T-cell (primary cell): ENCODE measurements at regions not wholly inside any gene's neighbourhood (a gene's known extent, or its start where the extent isn't known, plus 50 kb on each side); places are given as distances from the start of the nearest gene placed in this dataset.

ENCODE experiments used
- ATAC-seq, 4 experiments: fragments of 200-7000 bp in 3 of 4; fragments of 150-1000 bp in 1 of 4; cut with Tn5 transposase; replicated peaks in 1 of 4; 1 replicate in 3 of 4; 2 replicates in 1 of 4; pipeline ENCODE4 v1.10.0; 2021; ENCODE audit warnings: moderate library complexity in 3 of 4, mild to moderate bottlenecking in 2 of 4, moderate number of reproducible peaks in 1 of 4
- CTCF ChIA-PET, 2 donors: fragments of 300-600 bp; sonication (Branson Sonifier 250); formaldehyde crosslinking; loops; one replicate each; lab custom pipeline; 2022; ENCODE audit warnings: antibody characterized with exemption in 2 of 2; lab: Charles Lee
- POLR2A ChIA-PET, 2 donors: fragments of 300-600 bp; sonication (Branson Sonifier 250); formaldehyde crosslinking; loops; one replicate each; lab custom pipeline; 2022; ENCODE audit warnings: antibody characterized with exemption in 2 of 2; lab: Charles Lee
- DNase-seq, 35 experiments: peaks; one replicate each; pipeline versions ENCODE4 v3.0.0 to v3.0.0-alpha.2; 2013 to 2023
- H3K27ac ChIP-seq: one replicate; pipeline ENCODE4 v1.5.1; 2013; ENCODE audit warnings: low read length
- H3K27me3 ChIP-seq, 2 experiments: replicated peaks in 1 of 2; 1 replicate in 1 of 2; 2 replicates in 1 of 2; pipeline versions ENCODE4 v1.6.1 to v1.7.0; 2013; ENCODE audit warnings: low read length in 1 of 2, mixed read lengths in 1 of 2; ENCODE audit not compliant: control insufficient read depth in 2 of 2, insufficient read depth in 2 of 2; ENCODE audit errors: extremely low read depth in 1 of 2
- H3K36me3 ChIP-seq, 2 donors: 1 replicate in 1 of 2; 2 replicates in 1 of 2; pipeline versions ENCODE4 v1.6.1 to v1.7.0; 2013; ENCODE audit warnings: low read length in 1 of 2; ENCODE audit not compliant: control insufficient read depth in 2 of 2, insufficient read depth in 1 of 2; ENCODE audit errors: extremely low read depth in 1 of 2
- H3K4me1 ChIP-seq, 2 experiments: 1 replicate in 1 of 2; 2 replicates in 1 of 2; pipeline versions ENCODE4 v1.6.1 to v1.7.0; 2013; ENCODE audit warnings: low read length in 2 of 2, mixed read lengths in 1 of 2; ENCODE audit not compliant: insufficient read depth in 2 of 2, control insufficient read depth in 1 of 2; ENCODE audit errors: extremely low read depth in 1 of 2
- H3K4me3 ChIP-seq, 2 donors: 1 replicate in 1 of 2; 2 replicates in 1 of 2; pipeline versions ENCODE4 v1.5.1 to v1.7.0; 2013; ENCODE audit warnings: mild to moderate bottlenecking in 2 of 2, low read length in 1 of 2, moderate library complexity in 1 of 2; ENCODE audit not compliant: control insufficient read depth in 1 of 2; ENCODE audit errors: extremely low read depth in 1 of 2
- H3K9me3 ChIP-seq: 2 replicates; pipeline ENCODE4 v1.7.0; 2013
- H3K27ac Mint-ChIP-seq, 2 donors: one replicate each; pipeline ENCODE4 v1.8.0; 2020 to 2021; ENCODE audit warnings: mild to moderate bottlenecking in 2 of 2, mixed read lengths in 2 of 2
- H3K27me3 Mint-ChIP-seq, 2 donors: one replicate each; pipeline ENCODE4 v1.8.0; 2021 to 2022; ENCODE audit warnings: mixed read lengths in 2 of 2
- H3K36me3 Mint-ChIP-seq: one replicate; pipeline ENCODE4 v1.8.0; 2021; ENCODE audit warnings: mixed read lengths
- H3K4me1 Mint-ChIP-seq, 3 donors: one replicate each; pipeline ENCODE4 v1.8.0; 2020 to 2022; ENCODE audit warnings: mixed read lengths in 3 of 3, mild to moderate bottlenecking in 1 of 3
- H3K4me3 Mint-ChIP-seq, 3 donors: one replicate each; pipeline ENCODE4 v1.8.0; 2020 to 2022; ENCODE audit warnings: mild to moderate bottlenecking in 3 of 3, mixed read lengths in 3 of 3, moderate library complexity in 3 of 3
- H3K9me3 Mint-ChIP-seq, 3 donors: one replicate each; pipeline ENCODE4 v1.8.0; 2020 to 2022; ENCODE audit warnings: mixed read lengths in 3 of 3
- WGBS: methylation state at CpG from one replicate; pipeline ENCODE4 v1.1.5; 2013; ENCODE audit warnings: missing lambda C conversion rate; ENCODE audit not compliant: insufficient coverage; 5-methylcytosine and 5-hydroxymethylcytosine counted together

GRCh38 chr6:56749632-56750151, 107.0 kb upstream of the DST start:
- no peak for ATAC-seq
- POLR2A ChIA-PET, result no interaction called here

GRCh38 chr6:56746767-56747504, 104.2 kb upstream of the DST start:
- no peaks in the 10 kb centered on the region for H3K9me3 Mint-ChIP-seq
- H3K27me3 Mint-ChIP-seq, result no peaks in the 10 kb centered on the region
- Histone ChIP-seq H3K9me3 (no peaks in the 10 kb centered on the region), H3K36me3 (no peaks in the 10 kb centered on the region), H3K4me3 (no peak overlapping the region), H3K4me1 (no peaks in the 10 kb centered on the region), H3K27ac (no peak overlapping the region), H3K27me3 (peaks cover 0 to 2% of the 10 kb centered on the region in 2 experiments)
- ATAC-seq (no peak), DNase-seq (no peak)
- 80% methylated on average over 3 of the region's 4 CpGs for WGBS
- ChIA-PET POLR2A (no interaction called here), CTCF (no interaction called here)
- H3K4me3 Mint-ChIP-seq, result no peak overlapping the region
- peaks cover 0 to 2% (median 0%) of the 10 kb centered on the region in 3 donors for H3K4me1 Mint-ChIP-seq
- H3K36me3 Mint-ChIP-seq, result no peaks in the 10 kb centered on the region
- no peak overlapping the region for H3K27ac Mint-ChIP-seq

More at GRCh38 chr6:56749632-56750151, 107.0 kb upstream of the DST start:
- CTCF ChIA-PET, result no interaction called here
- Mint-ChIP-seq H3K4me3 (no peak overlapping the region), H3K36me3 (no peaks in the 10 kb centered on the region), H3K27me3 (no peaks in the 10 kb centered on the region), H3K9me3 (no peaks in the 10 kb centered on the region), H3K27ac (no peak overlapping the region), H3K4me1 (no peaks in the 10 kb centered on the region)
- Histone ChIP-seq H3K36me3 (no peaks in the 10 kb centered on the region), H3K4me1 (no peaks in the 10 kb centered on the region), H3K27me3 (peaks cover 0 to 2% of the 10 kb centered on the region in 2 experiments), H3K9me3 (no peaks in the 10 kb centered on the region), H3K27ac (no peak overlapping the region), H3K4me3 (no peak overlapping the region)
- no peak for DNase-seq
- WGBS, result no CpG with 5 or more reads among the region's 3 CpGs

- WGBS, result no CpG with 5 or more reads among the region's 2 CpGs
- H3K4me1 ChIP-seq, result no peaks in the 10 kb centered on the region
- ChIA-PET POLR2A (interaction anchor here (0.6 to 0.9 kb wide), 2 partner anchors 39 to 316 kb away, joined by 3 to 4 read pairs; no protein-coding TSS in a partner anchor), CTCF (no interaction called here)
- no peaks in the 10 kb centered on the region for H3K9me3 ChIP-seq
- no peak overlapping the region for H3K4me3 ChIP-seq
- peaks cover 0 to 2% of the 10 kb centered on the region in 2 experiments for H3K27me3 ChIP-seq
- DNase-seq (no peak), ATAC-seq (no peak)
- Mint-ChIP-seq H3K27ac (no peak overlapping the region), H3K9me3 (no peaks in the 10 kb centered on the region), H3K4me3 (no peak overlapping the region), H3K4me1 (peaks cover 0 to 2% (median 0%) of the 10 kb centered on the region in 3 donors), H3K36me3 (no peaks in the 10 kb centered on the region), H3K27me3 (no peaks in the 10 kb centered on the region)
- no peaks in the 10 kb centered on the region for H3K36me3 ChIP-seq
- H3K27ac ChIP-seq, result no peak overlapping the region
Observed at GRCh38 chr6:56745971-56746370, 103.3 kb upstream of the DST start.

GRCh38 chr6:56745081-56745480, 102.4 kb upstream of the DST start:
- POLR2A ChIA-PET, result no interaction called here
- no peak overlapping the region for H3K27ac ChIP-seq
- H3K4me3 ChIP-seq, result no peak overlapping the region
- no peaks in the 10 kb centered on the region for H3K36me3 ChIP-seq
- ATAC-seq (no peak), DNase-seq (no peak)
- Mint-ChIP-seq H3K4me3 (no peak overlapping the region), H3K9me3 (no peaks in the 10 kb centered on the region), H3K4me1 (peaks cover 0 to 2% (median 0%) of the 10 kb centered on the region in 3 donors), H3K36me3 (no peaks in the 10 kb centered on the region), H3K27ac (no peak overlapping the region), H3K27me3 (peaks cover 0 to 1% of the 10 kb centered on the region in 2 donors)
- H3K27me3 ChIP-seq, result peaks cover 0 to 2% of the 10 kb centered on the region in 2 experiments
- H3K9me3 ChIP-seq, result no peaks in the 10 kb centered on the region
- H3K4me1 ChIP-seq, result no peaks in the 10 kb centered on the region
- no CpG with 5 or more reads among the region's 2 CpGs for WGBS
- CTCF ChIA-PET, result no interaction called here

GRCh38 chr6:56744528-56744927, 101.8 kb upstream of the DST start:
- no peaks in the 10 kb centered on the region for H3K36me3 Mint-ChIP-seq
- ChIA-PET POLR2A (no interaction called here), CTCF (interaction anchor here in 1 of 2 donors (0.8 kb wide), 1 partner anchor 10 kb away, joined by 3 read pairs; no protein-coding TSS in a partner anchor)
- no peak overlapping the region for H3K27ac Mint-ChIP-seq
- Histone ChIP-seq H3K27me3 (peaks cover 0 to 2% of the 10 kb centered on the region in 2 experiments), H3K4me1 (no peaks in the 10 kb centered on the region), H3K27ac (no peak overlapping the region), H3K36me3 (no peaks in the 10 kb centered on the region), H3K4me3 (no peak overlapping the region), H3K9me3 (no peaks in the 10 kb centered on the region)
- no peaks in the 10 kb centered on the region for H3K9me3 Mint-ChIP-seq
- peaks cover 0 to 4% of the 10 kb centered on the region in 2 donors for H3K27me3 Mint-ChIP-seq
- H3K4me3 Mint-ChIP-seq, result no peak overlapping the region
- DNase-seq (no peak), ATAC-seq (no peak)
- H3K4me1 Mint-ChIP-seq, result peaks cover 0 to 2% (median 0%) of the 10 kb centered on the region in 3 donors
- no CpG with 5 or more reads among the region's 3 CpGs for WGBS

- no peaks in the 10 kb centered on the region for H3K9me3 Mint-ChIP-seq
- Histone ChIP-seq H3K27me3 (no peaks in the 10 kb centered on the region), H3K27ac (no peak overlapping the region), H3K36me3 (no peaks in the 10 kb centered on the region), H3K9me3 (no peaks in the 10 kb centered on the region), H3K4me1 (no peaks in the 10 kb centered on the region), H3K4me3 (no peak overlapping the region)
- DNase-seq, result no peak
- H3K27ac Mint-ChIP-seq, result no peak overlapping the region
- peaks cover 0 to 4% of the 10 kb centered on the region in 2 donors for H3K27me3 Mint-ChIP-seq
- WGBS, result 33% methylated on average over 1 of the region's 6 CpGs
- ChIA-PET POLR2A (no interaction called here), CTCF (interaction anchor here in 1 of 2 donors (0.9 kb wide), 1 partner anchor 30 kb away, joined by 3 read pairs; no protein-coding TSS in a partner anchor)
- H3K4me3 Mint-ChIP-seq, result no peak overlapping the region
- H3K4me1 Mint-ChIP-seq, result peaks cover 0 to 2% (median 0%) of the 10 kb centered on the region in 3 donors
- no peaks in the 10 kb centered on the region for H3K36me3 Mint-ChIP-seq
- no peak for ATAC-seq
Observed at GRCh38 chr6:56742122-56742791, 99.6 kb upstream of the DST start.
